ENCODE measurements at regions not wholly inside any gene's neighbourhood (a gene's known extent, or its start where the extent isn't known, plus 50 kb on each side); places are given as distances from the start of the nearest gene placed in this dataset.

- H3K9me3 ChIP-seq, result no peaks in the 10 kb centered on the region
- H3K4me3 ChIP-seq, result no peak overlapping the region
- peaks cover 0 to 12% of the 10 kb centered on the region in 2 donors for H3K4me1 ChIP-seq (ENCODE audit: control insufficient read depth in 1 of 2, low read depth in 2 of 2)
- DNase-seq (ENCODE audit: low spot score) (no peak), ATAC-seq (ENCODE audit: insufficient number of reproducible peaks, low FRiP score, low read depth) (no peak)
- TF ChIP-seq, protein P1, sequence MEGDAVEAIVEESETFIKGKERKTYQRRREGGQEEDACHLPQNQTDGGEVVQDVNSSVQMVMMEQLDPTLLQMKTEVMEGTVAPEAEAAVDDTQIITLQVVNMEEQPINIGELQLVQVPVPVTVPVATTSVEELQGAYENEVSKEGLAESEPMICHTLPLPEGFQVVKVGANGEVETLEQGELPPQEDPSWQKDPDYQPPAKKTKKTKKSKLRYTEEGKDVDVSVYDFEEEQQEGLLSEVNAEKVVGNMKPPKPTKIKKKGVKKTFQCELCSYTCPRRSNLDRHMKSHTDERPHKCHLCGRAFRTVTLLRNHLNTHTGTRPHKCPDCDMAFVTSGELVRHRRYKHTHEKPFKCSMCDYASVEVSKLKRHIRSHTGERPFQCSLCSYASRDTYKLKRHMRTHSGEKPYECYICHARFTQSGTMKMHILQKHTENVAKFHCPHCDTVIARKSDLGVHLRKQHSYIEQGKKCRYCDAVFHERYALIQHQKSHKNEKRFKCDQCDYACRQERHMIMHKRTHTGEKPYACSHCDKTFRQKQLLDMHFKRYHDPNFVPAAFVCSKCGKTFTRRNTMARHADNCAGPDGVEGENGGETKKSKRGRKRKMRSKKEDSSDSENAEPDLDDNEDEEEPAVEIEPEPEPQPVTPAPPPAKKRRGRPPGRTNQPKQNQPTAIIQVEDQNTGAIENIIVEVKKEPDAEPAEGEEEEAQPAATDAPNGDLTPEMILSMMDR (IDR thresholded peaks at IDR 0.05), result no peak
- no peaks in the 10 kb centered on the region for H3K27me3 ChIP-seq (replicated peaks; ENCODE audit: insufficient read depth)
- H3K36me3 ChIP-seq, result no peaks in the 10 kb centered on the region
- H3K27ac ChIP-seq, result no peak overlapping the region
Observed at GRCh38 chr3:115217292-115217677, 70.2 kb upstream of the ZBTB20 start.

GRCh38 chr3:115217678-115218451, 70.8 kb upstream of the ZBTB20 start:
- H3K4me3 ChIP-seq, result peak overlapping the region; percentile 16
- no peaks in the 10 kb centered on the region for H3K9me3 ChIP-seq
- H3K27me3 ChIP-seq (replicated peaks; ENCODE audit: insufficient read depth), result no peaks in the 10 kb centered on the region
- peaks cover 0 to 12% of the 10 kb centered on the region in 2 donors for H3K4me1 ChIP-seq (ENCODE audit: control insufficient read depth in 1 of 2, low read depth in 2 of 2)
- peak; percentile 70 for ATAC-seq (ENCODE audit: insufficient number of reproducible peaks, low FRiP score, low read depth)
- no peaks in the 10 kb centered on the region for H3K36me3 ChIP-seq
- no peak overlapping the region for H3K27ac ChIP-seq
- TF ChIP-seq, protein P1 (IDR thresholded peaks at IDR 0.05), result peak; percentile 76
- DNase-seq (ENCODE audit: low spot score), result no peak

DNA sequence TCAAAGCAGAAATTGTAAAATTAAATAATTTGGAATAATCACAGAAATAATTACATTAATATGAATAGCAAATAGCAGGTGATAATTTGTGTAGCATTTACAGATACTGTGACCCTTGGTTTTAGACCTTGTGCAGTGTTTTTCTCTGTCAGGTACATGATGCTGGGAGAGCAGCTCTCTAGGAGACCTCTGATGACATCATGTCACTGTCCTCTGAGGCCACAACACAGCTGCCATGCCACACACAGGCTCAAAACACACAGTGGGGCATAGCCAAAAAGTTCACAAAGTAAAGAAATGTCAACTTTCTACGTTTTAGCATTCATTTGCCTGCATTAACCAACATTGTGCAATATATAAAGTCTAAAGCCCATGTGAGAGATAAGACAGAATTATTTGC, 71.8 kb upstream of the ZBTB20 start:
- Histone ChIP-seq H3K27ac (no peak overlapping the region), H3K9me3 (no peaks in the 10 kb centered on the region), H3K36me3 (no peaks in the 10 kb centered on the region), H3K4me3 (no peak overlapping the region), H3K27me3 (replicated peaks; ENCODE audit: insufficient read depth) (no peaks in the 10 kb centered on the region), H3K4me1 (ENCODE audit: control insufficient read depth in 1 of 2, low read depth in 2 of 2) (peaks cover 0 to 12% of the 10 kb centered on the region in 2 donors)
- no peak for DNase-seq (ENCODE audit: low spot score)
- no peak for ATAC-seq (ENCODE audit: insufficient number of reproducible peaks, low FRiP score, low read depth)
- TF ChIP-seq, protein P1 (IDR thresholded peaks at IDR 0.05), result no peak

- Histone ChIP-seq H3K27me3 (replicated peaks; ENCODE audit: insufficient read depth) (no peaks in the 10 kb centered on the region), H3K9me3 (no peaks in the 10 kb centered on the region), H3K36me3 (no peaks in the 10 kb centered on the region), H3K27ac (no peak overlapping the region), H3K4me1 (ENCODE audit: control insufficient read depth in 1 of 2, low read depth in 2 of 2) (no peaks in the 10 kb centered on the region), H3K4me3 (no peak overlapping the region)
- no peak for ATAC-seq (ENCODE audit: insufficient number of reproducible peaks, low FRiP score, low read depth)
- TF ChIP-seq, protein P1 (IDR thresholded peaks at IDR 0.05), result no peak
- DNase-seq (ENCODE audit: low spot score), result no peak
Observed at GRCh38 chr3:115224687-115225086, 77.6 kb upstream of the ZBTB20 start.

GRCh38 chr3:115226844-115227445, 79.9 kb upstream of the ZBTB20 start:
- TF ChIP-seq, protein P1 (IDR thresholded peaks at IDR 0.05), result no peak
- DNase-seq (ENCODE audit: low spot score) (no peak), ATAC-seq (ENCODE audit: insufficient number of reproducible peaks, low FRiP score, low read depth) (no peak)
- H3K27me3 ChIP-seq (replicated peaks; ENCODE audit: insufficient read depth), result no peaks in the 10 kb centered on the region
- H3K4me3 ChIP-seq, result no peak overlapping the region
- H3K27ac ChIP-seq, result no peak overlapping the region
- no peaks in the 10 kb centered on the region for H3K36me3 ChIP-seq
- no peaks in the 10 kb centered on the region for H3K9me3 ChIP-seq
- H3K4me1 ChIP-seq (ENCODE audit: control insufficient read depth in 1 of 2, low read depth in 2 of 2), result no peaks in the 10 kb centered on the region

All from thoracic aorta (tissue), 2 donors.